WTC11 (cell line): ENCODE measurements at regions not wholly inside any gene's neighbourhood (a gene's known extent, or its start where the extent isn't known, plus 50 kb on each side); places are given as distances from the start of the nearest gene placed in this dataset.

ENCODE experiments used
- ATAC-seq: fragments of 200-7000 bp; cut with Tn5 transposase; 2 replicates; pipeline ENCODE4 v1.10.0; 2021; ENCODE audit warnings: mild to moderate bottlenecking, moderate library complexity
- CTCF ChIA-PET: fragments of 300-600 bp; sonication (Branson Sonifier 250); formaldehyde crosslinking; loops from one replicate; lab custom pipeline; 2021; ENCODE audit warnings: antibody characterized with exemption; lab: Charles Lee
- POLR2A ChIA-PET: fragments of 350-600 bp; sonication (Branson Sonifier 250); formaldehyde crosslinking; loops from one replicate; lab custom pipeline; 2021; ENCODE audit warnings: antibody characterized with exemption; lab: Charles Lee
- DNase-seq: peaks from one replicate; pipeline ENCODE4 v3.0.0; 2021; ENCODE audit warnings: low spot score
- H3K27ac Mint-ChIP-seq: 2 replicates; pipeline ENCODE4 v1.8.0; 2021; ENCODE audit warnings: mixed read lengths
- H3K27me3 Mint-ChIP-seq: 2 replicates; pipeline ENCODE4 v1.8.0; 2021; ENCODE audit warnings: low read depth, mild to moderate bottlenecking, moderate library complexity, mixed read lengths
- H3K36me3 Mint-ChIP-seq: 2 replicates; pipeline ENCODE4 v1.8.0; 2021; ENCODE audit warnings: mixed read lengths
- H3K4me1 Mint-ChIP-seq: 2 replicates; pipeline ENCODE4 v1.8.0; 2022; ENCODE audit warnings: mixed read lengths
- H3K4me3 Mint-ChIP-seq: 2 replicates; pipeline ENCODE4 v1.8.0; 2021; ENCODE audit warnings: mild to moderate bottlenecking, moderate library complexity, mixed read lengths
- H3K9me3 Mint-ChIP-seq: 2 replicates; pipeline ENCODE4 v1.8.0; 2021; ENCODE audit warnings: mixed read lengths
- AFF4 ChIP-seq: sonication (generic); formaldehyde crosslinking; IDR thresholded peaks from 2 replicates; pipeline ENCODE4 v1.8.1; 2023; ENCODE audit warnings: mild to moderate bottlenecking, missing genetic modification reagents, borderline replicate concordance
- E2F5 ChIP-seq: sonication (generic); formaldehyde crosslinking; IDR thresholded peaks from 2 replicates; pipeline ENCODE4 v1.8.1; 2022; ENCODE audit warnings: mild to moderate bottlenecking, moderate library complexity, missing genetic modification reagents
- ELF4 ChIP-seq: sonication (generic); formaldehyde crosslinking; IDR thresholded peaks from 2 replicates; pipeline ENCODE4 v1.8.1; 2022; ENCODE audit warnings: low read depth, mild to moderate bottlenecking, moderate library complexity, missing genetic modification reagents
- ERG ChIP-seq: fragments of 250-450 bp; sonication (Bioruptor Pico); IDR thresholded peaks from 2 replicates; pipeline ENCODE4 v1.8.0; 2021; ENCODE audit warnings: mild to moderate bottlenecking
- ETV6 ChIP-seq: sonication (generic); formaldehyde crosslinking; IDR thresholded peaks from 2 replicates; pipeline ENCODE4 v1.8.1; 2022; ENCODE audit warnings: mild to moderate bottlenecking, missing genetic modification reagents
- HMGA2 ChIP-seq: fragments of 250-450 bp; sonication (Bioruptor Pico); IDR thresholded peaks from 2 replicates; pipeline ENCODE4 v1.4.0; 2021; ENCODE audit warnings: mild to moderate bottlenecking, moderate library complexity
- IRF2 ChIP-seq: sonication (generic); formaldehyde crosslinking; IDR thresholded peaks from 2 replicates; pipeline ENCODE4 v1.8.0; 2022; ENCODE audit warnings: low read depth, missing genetic modification reagents, borderline replicate concordance
- KAT7 ChIP-seq: sonication (generic); formaldehyde crosslinking; IDR thresholded peaks from 2 replicates; pipeline ENCODE4 v1.8.1; 2023; ENCODE audit warnings: missing genetic modification reagents, mild to moderate bottlenecking, borderline replicate concordance
- NFE2L1 ChIP-seq: sonication (generic); formaldehyde crosslinking; IDR thresholded peaks from 2 replicates; pipeline ENCODE4 v1.8.1; 2023; ENCODE audit warnings: missing genetic modification reagents
- NFYB ChIP-seq: sonication (generic); formaldehyde crosslinking; conservative IDR thresholded peaks from 2 replicates; pipeline ENCODE4 v1.8.0; 2022; ENCODE audit warnings: low read depth, missing genetic modification reagents
- NR3C1 ChIP-seq: sonication (generic); formaldehyde crosslinking; conservative IDR thresholded peaks from 2 replicates; pipeline ENCODE4 v1.8.1; 2023; ENCODE audit warnings: low read depth, mild to moderate bottlenecking, missing genetic modification reagents
- OVOL2 ChIP-seq: fragments of 250-450 bp; sonication (Bioruptor Pico); IDR thresholded peaks from 2 replicates; pipeline ENCODE4 v1.9.0; 2021; ENCODE audit warnings: mild to moderate bottlenecking, borderline replicate concordance
- PRRX2 ChIP-seq: fragments of 250-450 bp; sonication (Bioruptor Pico); IDR thresholded peaks from 2 replicates; pipeline ENCODE4 v1.8.0; 2021; ENCODE audit warnings: mild to moderate bottlenecking
- RORB ChIP-seq: fragments of 250-450 bp; sonication (Bioruptor Pico); IDR thresholded peaks from 2 replicates; pipeline ENCODE4 v1.9.0; 2021; ENCODE audit warnings: mild to moderate bottlenecking
- SMAD3 ChIP-seq: sonication (generic); formaldehyde crosslinking; IDR thresholded peaks from 2 replicates; pipeline ENCODE4 v1.8.0; 2022; ENCODE audit warnings: missing genetic modification reagents, mild to moderate bottlenecking, borderline replicate concordance
- USF2 ChIP-seq: sonication (generic); formaldehyde crosslinking; IDR thresholded peaks from 2 replicates; pipeline ENCODE4 v1.8.1; 2023; ENCODE audit warnings: mild to moderate bottlenecking, missing genetic modification reagents, moderate library complexity
- ZNF121 ChIP-seq: sonication (generic); formaldehyde crosslinking; IDR thresholded peaks from 2 replicates; pipeline ENCODE4 v1.8.0; 2023; ENCODE audit warnings: missing genetic modification reagents
- ZNF219 ChIP-seq: sonication (generic); formaldehyde crosslinking; IDR thresholded peaks from 2 replicates; pipeline ENCODE4 v1.8.0; 2023; ENCODE audit warnings: missing genetic modification reagents, mild to moderate bottlenecking, borderline replicate concordance
- ZNF263 ChIP-seq: sonication (generic); formaldehyde crosslinking; IDR thresholded peaks from 2 replicates; pipeline ENCODE4 v1.8.1; 2022; ENCODE audit warnings: low read depth, mild to moderate bottlenecking, moderate library complexity, missing genetic modification reagents
- ZNF423 ChIP-seq: fragments of 250-450 bp; sonication (Bioruptor Pico); IDR thresholded peaks from 2 replicates; pipeline ENCODE4 v2.1.2; 2022; ENCODE audit warnings: mild to moderate bottlenecking, moderate library complexity

- H3K4me1 Mint-ChIP-seq, result no peaks in the 10 kb centered on the region
- peaks cover 16% of the 10 kb centered on the region for H3K9me3 Mint-ChIP-seq
- H3K36me3 Mint-ChIP-seq, result no peaks in the 10 kb centered on the region
- H3K27me3 Mint-ChIP-seq, result no peaks in the 10 kb centered on the region
- no peak for TF ChIP-seq NFYB
- no peak for TF ChIP-seq HMGA2 (CRISPR knock-in tag)
- TF ChIP-seq ZNF263 (CRISPR knock-in tag), result no peak
- no peak for TF ChIP-seq KAT7
- no peak for TF ChIP-seq NFE2L1
- no peak for TF ChIP-seq ZNF121 (CRISPR knock-in tag)
- no peak for TF ChIP-seq ERG
- TF ChIP-seq, all 79 proteins: peak for 0
- ChIA-PET POLR2A (no interaction called here), CTCF (no interaction called here)
- no peak for ATAC-seq
- Mint-ChIP-seq H3K4me3 (no peak overlapping the region), H3K27ac (no peak overlapping the region)
- no peak for DNase-seq
These were observed 116.8 kb upstream of the TMPRSS2 start for GRCh38 chr21:41624674-41625310.

GRCh38 chr21:41623945-41624344 is 116.0 kb upstream of the TMPRSS2 start:
- H3K9me3 Mint-ChIP-seq, result peaks cover 11% of the 10 kb centered on the region
- ATAC-seq (no peak), DNase-seq (no peak)
- H3K36me3 Mint-ChIP-seq, result no peaks in the 10 kb centered on the region
- H3K27ac Mint-ChIP-seq, result no peak overlapping the region
- TF ChIP-seq ZNF423 (CRISPR knock-in tag), result no peak
- TF ChIP-seq PRRX2 (CRISPR knock-in tag), result no peak
- no peak for TF ChIP-seq SMAD3 (CRISPR knock-in tag)
- TF ChIP-seq IRF2 (CRISPR knock-in tag), result no peak
- TF ChIP-seq E2F5, result no peak
- no peak for TF ChIP-seq ELF4 (CRISPR knock-in tag)
- no peak for TF ChIP-seq NFE2L1
- no peak for TF ChIP-seq USF2
- no peak for TF ChIP-seq NR3C1
- no peak for TF ChIP-seq KAT7
- TF ChIP-seq ETV6 (CRISPR knock-in tag), result no peak
- TF ChIP-seq RORB, result no peak
- no peak for TF ChIP-seq OVOL2 (CRISPR knock-in tag)
- TF ChIP-seq AFF4, result no peak
- no peak for TF ChIP-seq ZNF219
- no peaks in the 10 kb centered on the region for H3K27me3 Mint-ChIP-seq
- POLR2A ChIA-PET, result no interaction called here
- H3K4me1 Mint-ChIP-seq, result no peaks in the 10 kb centered on the region
- H3K4me3 Mint-ChIP-seq, result no peak overlapping the region
- CTCF ChIA-PET, result interaction anchor here (0.6 to 4.4 kb wide), 3 partner anchors 11 to 122 kb away, joined by 4 to 40 read pairs (median 4); no protein-coding TSS in a partner anchor
